ENCODE measurements at regions not wholly inside any gene's neighbourhood (a gene's known extent, or its start where the extent isn't known, plus 50 kb on each side); places are given as distances from the start of the nearest gene placed in this dataset.

DNA sequence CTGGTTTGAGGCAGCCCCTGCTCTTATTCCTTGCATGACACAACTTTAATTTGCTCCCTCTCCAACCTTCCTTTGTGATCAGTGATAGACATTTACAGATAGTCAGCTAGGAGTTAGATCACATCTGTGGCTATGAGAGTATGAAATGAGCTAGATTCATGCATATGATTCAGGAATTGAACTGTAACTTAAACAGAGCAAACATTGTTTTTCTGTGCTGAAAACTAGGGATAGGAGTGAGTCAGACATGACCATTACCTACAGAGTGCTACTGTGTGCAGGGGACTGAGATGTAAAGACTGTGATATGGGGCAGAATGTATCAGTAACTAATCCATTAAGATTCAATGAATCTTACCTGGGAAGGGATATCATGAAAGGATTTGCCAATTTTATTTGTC lies 279.4 kb upstream of the SPTLC3 start:
- H3K4me3 ChIP-seq (replicated peaks; ENCODE audit: low read depth, low read length) = no peak overlapping the region
- no peak for DNase-seq (ENCODE audit: extremely low read depth, low read depth)

DNA sequence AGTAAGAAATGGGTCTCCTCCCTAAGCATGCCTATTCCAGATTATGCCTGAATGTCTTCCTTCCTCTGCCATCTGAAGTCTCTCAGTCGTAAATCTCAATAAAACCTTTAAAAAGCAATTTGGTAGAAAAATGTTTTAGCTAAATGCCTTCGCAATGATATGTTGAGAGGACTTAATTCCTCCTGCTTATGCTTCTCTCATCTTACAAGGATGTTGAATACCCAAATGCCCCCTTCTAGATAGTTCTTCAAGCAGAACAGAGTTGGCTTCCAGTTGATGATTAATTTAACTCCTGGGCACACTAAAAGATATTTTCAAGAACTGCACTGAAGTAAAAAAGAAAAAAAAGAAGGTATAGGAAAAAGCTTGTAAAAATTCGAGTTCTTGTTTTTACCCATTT lies 275.0 kb upstream of the SPTLC3 start:
- H3K4me3 ChIP-seq (replicated peaks; ENCODE audit: low read depth, low read length) = no peak overlapping the region
- DNase-seq (ENCODE audit: extremely low read depth, low read depth) = no peak
- TF ChIP-seq, protein P1, sequence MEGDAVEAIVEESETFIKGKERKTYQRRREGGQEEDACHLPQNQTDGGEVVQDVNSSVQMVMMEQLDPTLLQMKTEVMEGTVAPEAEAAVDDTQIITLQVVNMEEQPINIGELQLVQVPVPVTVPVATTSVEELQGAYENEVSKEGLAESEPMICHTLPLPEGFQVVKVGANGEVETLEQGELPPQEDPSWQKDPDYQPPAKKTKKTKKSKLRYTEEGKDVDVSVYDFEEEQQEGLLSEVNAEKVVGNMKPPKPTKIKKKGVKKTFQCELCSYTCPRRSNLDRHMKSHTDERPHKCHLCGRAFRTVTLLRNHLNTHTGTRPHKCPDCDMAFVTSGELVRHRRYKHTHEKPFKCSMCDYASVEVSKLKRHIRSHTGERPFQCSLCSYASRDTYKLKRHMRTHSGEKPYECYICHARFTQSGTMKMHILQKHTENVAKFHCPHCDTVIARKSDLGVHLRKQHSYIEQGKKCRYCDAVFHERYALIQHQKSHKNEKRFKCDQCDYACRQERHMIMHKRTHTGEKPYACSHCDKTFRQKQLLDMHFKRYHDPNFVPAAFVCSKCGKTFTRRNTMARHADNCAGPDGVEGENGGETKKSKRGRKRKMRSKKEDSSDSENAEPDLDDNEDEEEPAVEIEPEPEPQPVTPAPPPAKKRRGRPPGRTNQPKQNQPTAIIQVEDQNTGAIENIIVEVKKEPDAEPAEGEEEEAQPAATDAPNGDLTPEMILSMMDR (IDR thresholded peaks at IDR 0.05; ENCODE audit: low read depth, low read length, missing control alignments) = no peak

More for the DNA sequence above, 279.4 kb upstream of the SPTLC3 start:
- TF ChIP-seq, protein P1 (IDR thresholded peaks at IDR 0.05; ENCODE audit: low read depth, low read length, missing control alignments) = no peak

DNA sequence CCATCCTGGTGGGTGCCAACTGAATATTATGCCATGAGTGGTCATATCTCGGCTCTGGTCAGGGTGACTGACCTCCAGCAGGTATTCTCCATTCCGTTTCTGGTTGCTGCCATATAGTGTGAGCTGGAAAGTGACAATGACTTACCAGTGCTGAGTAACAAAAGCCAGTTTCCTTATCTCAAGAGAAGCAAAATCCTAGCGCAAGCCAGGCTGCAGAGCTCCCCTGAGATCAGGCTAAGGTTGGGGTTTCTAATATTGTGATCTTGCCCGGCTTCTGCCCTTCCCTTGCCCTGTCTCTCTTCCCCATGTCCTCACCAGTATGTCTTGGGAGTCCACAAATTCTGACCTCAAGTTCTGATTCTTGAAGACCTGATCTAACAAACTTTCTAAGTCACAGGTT lies 271.3 kb upstream of the SPTLC3 start:
- TF ChIP-seq, protein P1 (IDR thresholded peaks at IDR 0.05; ENCODE audit: low read depth, low read length, missing control alignments) = no peak

DNA sequence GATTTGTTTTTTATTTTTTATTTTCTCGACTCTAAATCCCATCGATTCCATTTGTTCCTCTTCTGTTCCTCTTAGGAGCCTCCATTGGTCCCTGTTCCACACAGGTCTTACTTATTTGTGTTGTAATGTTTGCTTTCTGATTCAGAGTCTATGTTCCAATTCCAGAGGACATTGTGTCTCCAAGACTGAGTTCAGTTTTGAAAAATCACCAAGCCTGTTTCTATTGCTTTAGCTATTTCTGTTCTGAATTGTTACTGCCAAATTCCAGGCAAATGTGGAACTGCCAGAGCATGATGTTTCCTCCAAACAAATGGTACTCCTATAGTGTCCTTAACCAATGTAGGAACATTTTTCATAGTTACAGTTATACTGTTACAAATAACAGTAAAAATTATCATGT lies 270.9 kb upstream of the SPTLC3 start:
- H3K4me3 ChIP-seq (replicated peaks; ENCODE audit: low read depth, low read length) = no peak overlapping the region
- DNase-seq (ENCODE audit: extremely low read depth, low read depth) = no peak
- TF ChIP-seq, protein P1 (IDR thresholded peaks at IDR 0.05; ENCODE audit: low read depth, low read length, missing control alignments) = no peak

More for the DNA sequence above, 271.3 kb upstream of the SPTLC3 start:
- DNase-seq (ENCODE audit: extremely low read depth, low read depth) = no peak
- H3K4me3 ChIP-seq (replicated peaks; ENCODE audit: low read depth, low read length) = no peak overlapping the region

DNA sequence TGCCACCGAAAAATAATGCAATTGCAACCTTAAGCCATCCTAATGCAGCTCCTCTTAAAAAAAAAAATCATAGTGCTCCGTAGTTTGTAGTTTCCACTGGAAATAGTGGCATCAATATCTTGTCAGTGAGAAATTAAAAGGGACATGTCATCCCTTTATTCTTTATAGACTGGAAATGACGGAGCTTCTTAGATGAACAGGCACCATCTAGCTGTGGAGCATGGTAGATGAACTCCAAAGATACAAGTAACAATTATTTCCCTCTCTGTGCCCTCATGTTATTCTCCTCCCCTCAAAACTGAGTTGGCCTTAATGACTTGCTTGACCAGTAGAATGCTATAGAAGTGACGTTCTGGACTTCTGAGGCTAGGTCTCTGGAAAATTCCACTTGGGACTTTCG lies 268.1 kb upstream of the SPTLC3 start:
- TF ChIP-seq, protein P1 (IDR thresholded peaks at IDR 0.05; ENCODE audit: low read depth, low read length, missing control alignments) = no peak
- H3K4me3 ChIP-seq (replicated peaks; ENCODE audit: low read depth, low read length) = no peak overlapping the region
- DNase-seq (ENCODE audit: extremely low read depth, low read depth) = no peak

DNA sequence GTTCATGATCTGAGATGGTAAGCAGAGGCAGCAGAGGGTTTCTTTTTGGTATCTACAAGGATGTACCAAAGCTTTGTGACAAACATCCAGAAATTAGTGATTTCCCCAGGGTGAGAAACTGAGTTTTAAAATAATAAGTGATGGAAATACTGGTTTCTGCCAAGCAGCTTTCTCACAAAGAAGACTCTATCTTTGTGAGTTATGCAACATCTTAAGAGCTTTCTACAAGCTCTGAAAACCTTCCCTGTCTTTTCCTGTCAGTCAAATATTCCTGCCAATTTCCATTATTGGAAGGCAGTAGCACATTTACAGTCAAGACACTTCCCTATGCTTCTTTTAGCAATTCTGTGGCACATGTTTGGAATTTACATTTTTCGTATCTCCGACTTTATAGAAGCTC lies 264.7 kb upstream of the SPTLC3 start:
- H3K4me3 ChIP-seq (replicated peaks; ENCODE audit: low read depth, low read length) = no peak overlapping the region
- TF ChIP-seq, protein P1 (IDR thresholded peaks at IDR 0.05; ENCODE audit: low read depth, low read length, missing control alignments) = no peak
- DNase-seq (ENCODE audit: extremely low read depth, low read depth) = no peak

DNA sequence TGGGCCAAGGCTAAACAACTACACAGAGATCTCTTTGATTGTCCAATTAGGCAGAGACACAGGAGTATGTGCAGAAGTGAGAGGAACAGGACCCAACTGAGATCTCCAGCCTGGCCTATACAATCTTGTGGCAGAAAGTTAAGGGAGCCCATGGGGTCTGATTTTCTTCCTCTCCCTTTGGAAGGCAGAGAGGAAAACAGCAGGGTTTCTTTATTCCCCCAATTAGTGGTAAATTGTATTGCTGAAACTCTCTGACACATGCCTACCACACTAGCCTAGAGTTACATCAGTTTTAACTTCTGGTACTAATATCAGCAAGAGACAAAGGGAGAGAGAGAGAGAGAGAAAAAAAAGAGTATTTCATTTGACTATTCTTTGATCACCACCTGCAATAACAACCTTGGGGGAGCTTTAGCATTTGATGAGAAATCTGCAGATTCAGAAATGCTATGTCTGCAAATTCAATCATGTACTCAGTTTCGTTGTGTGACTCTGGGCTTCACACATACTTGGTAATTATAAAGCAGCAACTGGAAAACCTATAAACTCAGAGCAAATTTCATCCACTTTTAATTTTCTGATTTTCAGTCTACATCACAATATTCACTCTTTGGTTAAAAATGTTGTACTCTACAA lies 260.3 kb upstream of the SPTLC3 start:
- TF ChIP-seq, protein P1 (IDR thresholded peaks at IDR 0.05; ENCODE audit: low read depth, low read length, missing control alignments) = no peak
- DNase-seq (ENCODE audit: extremely low read depth, low read depth) = no peak
- no peak overlapping the region for H3K4me3 ChIP-seq (replicated peaks; ENCODE audit: low read depth, low read length)
